Occipital lobe (tissue), 1 donor: ENCODE measurements at regions not wholly inside any gene's neighbourhood (a gene's known extent, or its start where the extent isn't known, plus 50 kb on each side); places are given as distances from the start of the nearest gene placed in this dataset.

Experiments
- DNase-seq: peaks from one replicate; lab custom pipeline; 2025; lab: John Stamatoyannopoulos, UW

GRCh38 chr7:9978106-9979064, 995.3 kb upstream of the PHF14 start:
- no peak for DNase-seq

DNA sequence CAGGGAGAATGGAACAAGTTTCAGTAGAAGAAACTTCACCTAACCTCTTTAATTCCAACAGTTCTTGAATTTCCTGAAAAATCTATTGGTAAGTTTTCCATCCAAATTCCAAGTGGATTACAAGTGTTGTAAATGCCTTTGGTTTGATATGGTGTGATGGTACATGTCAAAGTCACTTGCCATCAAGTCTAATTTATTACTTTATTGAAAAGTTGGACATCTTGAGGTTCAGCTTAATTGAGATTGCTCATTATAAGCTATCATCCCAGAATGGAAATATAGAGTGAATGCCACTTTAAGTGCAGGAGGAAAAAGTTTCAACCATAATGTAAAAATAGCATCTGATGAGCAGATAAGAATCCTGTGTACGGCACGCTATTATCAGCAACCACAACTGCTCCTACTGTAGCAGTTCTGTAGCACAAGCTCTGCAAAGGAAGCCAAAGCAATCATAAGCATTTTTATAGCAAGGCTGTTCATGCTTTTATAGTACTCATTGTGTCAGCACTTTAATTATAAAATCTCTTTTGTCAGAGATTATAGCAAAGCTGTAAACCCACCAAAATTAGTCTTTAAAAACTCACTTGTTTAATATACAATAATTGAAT, 991.8 kb upstream of the PHF14 start:
- no peak for DNase-seq

- no peak for DNase-seq
Observed at GRCh38 chr7:9983048-9983447, 990.6 kb upstream of the PHF14 start.

GRCh38 chr7:10015687-10016086, 958.0 kb upstream of the PHF14 start:
- DNase-seq = no peak

GRCh38 chr7:10022480-10022879, 951.2 kb upstream of the PHF14 start:
- DNase-seq = no peak

GRCh38 chr7:10022957-10023356, 950.7 kb upstream of the PHF14 start:
- DNase-seq = no peak

DNA sequence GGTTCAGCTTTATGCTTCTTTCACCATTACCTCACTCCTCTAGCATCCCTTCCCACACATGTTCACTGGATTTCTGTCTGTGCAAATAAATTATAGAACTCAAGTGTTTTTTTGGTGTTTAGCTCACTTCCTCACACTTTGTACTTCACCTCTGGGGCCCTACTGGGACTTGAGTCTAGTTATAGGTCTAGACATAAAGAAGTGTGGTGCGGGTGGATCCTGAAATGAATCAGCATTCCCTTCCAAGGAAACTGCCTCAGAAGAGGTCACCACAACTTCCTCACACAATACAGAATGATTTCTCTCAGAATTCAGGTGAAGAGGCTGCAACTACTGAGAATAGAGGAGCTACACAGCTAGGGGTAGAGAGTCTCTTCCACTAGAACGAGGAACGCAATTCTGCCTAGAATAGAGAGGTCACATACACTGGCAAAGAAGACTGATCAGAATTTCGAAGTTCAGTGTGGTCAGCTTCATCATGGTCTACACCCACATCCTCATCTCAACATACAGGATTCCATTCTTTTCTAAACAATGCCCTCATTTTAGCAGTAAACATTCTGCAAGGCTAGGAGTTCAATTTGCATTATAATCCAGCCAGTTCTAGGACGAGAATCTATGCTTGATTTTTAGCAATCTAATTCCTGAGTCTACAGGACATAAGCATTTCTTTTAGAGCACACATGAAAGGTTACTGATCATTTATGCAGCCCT, 938.7 kb upstream of the PHF14 start:
- no peak for DNase-seq

DNA sequence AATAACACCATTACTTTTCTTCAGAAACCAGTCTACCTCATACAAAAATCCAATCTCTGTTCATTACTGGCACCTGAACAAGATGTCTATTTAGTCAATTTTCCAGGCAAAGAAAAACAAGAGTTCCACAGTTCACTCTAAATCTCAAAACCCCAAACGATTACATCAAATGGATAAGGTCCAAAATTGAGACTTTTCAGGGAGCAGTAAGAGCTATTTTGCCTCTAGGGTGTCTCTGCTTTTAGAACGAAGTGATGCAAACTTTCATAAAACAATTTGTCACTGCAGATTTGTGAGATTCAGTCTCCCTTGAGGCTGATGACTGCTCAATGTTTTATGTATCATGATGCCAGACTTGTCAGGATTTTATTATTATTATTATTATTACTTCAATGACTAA, 937.0 kb upstream of the PHF14 start:
- no peak for DNase-seq

DNA sequence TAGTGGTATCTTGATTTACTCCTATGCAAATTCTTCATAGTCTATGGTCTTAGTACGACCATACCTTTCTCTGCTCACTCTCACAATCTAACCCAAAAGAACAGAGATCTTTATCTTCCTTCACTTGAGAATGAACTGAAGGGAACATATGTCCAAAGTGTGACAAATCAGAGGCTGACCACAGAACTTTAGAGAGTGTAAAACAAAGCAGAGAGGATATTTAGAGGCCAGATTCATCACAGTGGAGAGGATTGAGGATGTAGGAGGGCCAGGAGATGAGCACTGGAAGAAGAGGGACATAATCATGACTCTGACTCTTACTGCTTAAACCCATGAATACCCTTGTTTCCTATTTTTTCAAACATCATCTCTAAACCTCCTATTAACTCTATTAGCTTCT, 935.3 kb upstream of the PHF14 start:
- no peak for DNase-seq

GRCh38 chr7:10040674-10041073, 933.0 kb upstream of the PHF14 start:
- DNase-seq = no peak

DNA sequence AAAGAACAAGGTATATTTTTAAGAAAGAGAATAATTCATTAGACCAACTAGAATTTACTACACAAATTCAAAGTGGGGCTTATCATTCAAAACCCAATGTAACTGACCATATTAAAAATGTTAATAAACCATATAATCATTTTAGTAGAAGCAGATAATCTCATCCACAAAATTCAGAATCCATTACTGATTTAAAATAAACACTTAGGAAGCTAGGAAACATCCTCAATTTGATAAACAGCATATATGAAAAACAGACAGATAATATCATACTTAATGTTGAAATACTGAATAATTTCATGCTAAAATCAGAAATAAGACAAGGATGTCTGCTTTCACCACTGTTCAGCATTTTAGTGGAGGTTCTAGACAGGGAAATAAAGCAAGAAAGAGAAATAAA, 902.8 kb upstream of the PHF14 start:
- DNase-seq = no peak

GRCh38 chr7:10075866-10076265, 897.8 kb upstream of the PHF14 start:
- DNase-seq = no peak

GRCh38 chr7:10076660-10077300, 896.9 kb upstream of the PHF14 start:
- no peak for DNase-seq

- DNase-seq = no peak
Observed at GRCh38 chr7:10079572-10079971, 894.1 kb upstream of the PHF14 start.

DNA sequence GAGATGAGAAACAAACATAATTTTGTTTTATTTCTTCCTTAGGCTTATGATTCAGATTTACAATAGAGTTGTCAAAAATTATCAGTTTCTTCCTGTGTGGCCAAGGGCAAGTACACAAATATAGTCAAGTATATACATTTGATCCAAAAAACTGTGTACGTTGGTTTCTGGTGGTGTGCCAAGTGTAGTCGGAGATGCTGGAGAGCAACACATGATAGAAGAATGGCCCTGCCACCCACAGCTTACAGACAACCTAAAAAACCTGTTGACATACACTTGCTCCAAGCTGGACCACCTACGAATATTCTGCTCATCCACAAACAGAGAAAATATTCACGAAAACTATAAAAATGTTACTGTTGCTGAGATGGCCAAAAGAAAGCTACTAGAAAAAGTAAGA, 890.8 kb upstream of the PHF14 start:
- DNase-seq = no peak

- DNase-seq = no peak
Observed at GRCh38 chr7:10083766-10084165, 889.9 kb upstream of the PHF14 start.

DNA sequence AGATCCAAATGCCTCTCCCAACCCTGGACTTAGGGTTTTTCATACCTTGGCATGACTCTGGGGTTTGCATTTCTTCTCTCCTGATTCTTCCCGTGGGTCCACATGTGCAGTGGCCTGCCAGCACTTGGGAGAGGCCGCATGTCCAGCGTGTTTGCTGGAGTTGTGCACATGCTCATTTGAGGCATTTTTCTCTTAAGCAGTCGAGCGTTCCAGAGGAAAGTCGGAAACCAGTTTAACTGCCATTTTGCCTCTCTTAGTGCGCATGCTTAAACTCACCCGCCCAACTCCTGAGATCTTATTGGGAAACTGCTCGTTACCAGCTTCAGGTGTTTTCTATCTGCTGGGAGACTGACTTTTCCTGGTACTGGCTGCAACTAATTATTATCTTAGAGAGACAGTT, 888.4 kb upstream of the PHF14 start:
- no peak for DNase-seq

- DNase-seq = no peak
Observed at GRCh38 chr7:10100572-10100971, 873.1 kb upstream of the PHF14 start.

- no peak for DNase-seq
Observed at GRCh38 chr7:10101351-10101750, 872.3 kb upstream of the PHF14 start.

DNA sequence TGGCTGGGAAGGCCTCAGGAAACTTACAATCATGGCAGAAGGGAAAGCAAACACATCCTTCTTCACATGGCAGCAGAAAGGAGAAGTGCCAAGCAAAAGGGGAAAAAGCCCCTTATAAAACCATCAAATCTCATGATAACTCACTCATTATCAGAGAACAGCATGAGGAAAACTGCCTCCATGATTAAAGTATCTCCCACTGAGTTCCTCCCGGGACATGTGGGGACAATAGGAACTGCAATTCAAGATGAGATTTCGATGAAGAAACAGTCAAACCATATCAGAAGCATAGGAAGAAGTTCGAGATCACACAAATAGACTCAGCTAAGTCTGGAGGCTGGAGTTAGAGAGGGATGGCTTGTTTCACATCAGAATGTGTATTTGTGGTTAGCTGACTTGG, 869.4 kb upstream of the PHF14 start:
- no peak for DNase-seq

GRCh38 chr7:10106609-10107008, 867.1 kb upstream of the PHF14 start:
- no peak for DNase-seq

DNA sequence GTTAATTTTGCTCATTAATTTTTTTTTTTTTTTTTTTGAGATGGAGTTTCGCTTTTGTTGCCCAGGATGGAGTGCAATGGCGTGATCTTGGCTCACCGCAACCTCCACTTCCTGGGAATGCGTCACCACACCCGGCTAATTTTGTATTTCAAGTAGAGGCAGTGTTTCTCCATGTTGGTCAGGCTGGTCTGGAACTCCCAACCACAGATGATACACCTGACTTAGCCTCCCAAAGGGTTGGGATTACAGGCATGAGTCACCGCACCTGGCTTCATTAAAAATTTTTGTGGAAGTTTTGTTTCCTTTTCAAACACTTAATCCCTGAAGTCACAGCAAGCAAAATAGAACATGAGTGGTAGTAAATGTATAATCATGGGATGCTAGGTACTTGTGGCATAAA, 857.2 kb upstream of the PHF14 start:
- DNase-seq = no peak
